ENCODE measurements at regions not wholly inside any gene's neighbourhood (a gene's known extent, or its start where the extent isn't known, plus 50 kb on each side); places are given as distances from the start of the nearest gene placed in this dataset.
A peak's percentile ranks its signal among the peaks of the same experiment; 100 is the strongest.

DNA sequence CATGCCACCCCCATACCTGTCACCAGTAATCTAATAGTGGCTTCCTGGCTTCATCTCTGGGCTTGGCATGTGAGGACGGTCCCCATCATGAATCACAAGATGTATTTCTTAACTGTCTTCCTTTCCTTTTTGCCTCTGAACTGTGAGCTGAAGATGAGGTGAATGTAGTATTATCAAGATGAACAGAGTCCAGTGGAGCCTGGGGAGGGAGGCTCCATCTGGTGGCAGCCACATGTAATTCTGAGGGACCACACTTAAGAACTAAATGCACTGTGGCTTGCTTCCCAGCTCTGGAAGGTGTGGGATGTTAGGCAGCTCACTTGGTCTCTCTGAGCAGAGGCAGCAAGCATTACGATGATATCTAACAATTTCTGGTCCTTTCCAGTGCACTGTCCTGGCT is 354.9 kb upstream of the ASIC2 start:
- Histone ChIP-seq H3K27me3 (ENCODE audit: control insufficient read depth in 3 of 3, insufficient read depth in 3 of 3, low read length in 2 of 3) (peaks cover 0 to 8% (median 0%) of the 10 kb centered on the region in 3 donors), H3K4me1 (ENCODE audit: control insufficient read depth in 5 of 5, insufficient read depth in 5 of 5, low read length in 5 of 5) (peaks cover 0 to 3% (median 0%) of the 10 kb centered on the region in 5 donors), H3K27ac (ENCODE audit: low read depth in 1 of 2, low read length in 1 of 2) (no peak overlapping the region), H3K9me3 (ENCODE audit: control insufficient read depth in 4 of 4, insufficient read depth in 3 of 4, low read length in 3 of 4) (peaks cover 0 to 2% (median 0%) of the 10 kb centered on the region in 4 donors), H3K4me3 (no peak overlapping the region), H3K9ac (ENCODE audit: insufficient read depth in 1 of 2, low read length in 2 of 2) (no peak overlapping the region), H3K36me3 (ENCODE audit: control insufficient read depth in 4 of 4, insufficient read depth in 4 of 4, low read length in 4 of 4) (no peaks in the 10 kb centered on the region)
- TF ChIP-seq, protein P1, sequence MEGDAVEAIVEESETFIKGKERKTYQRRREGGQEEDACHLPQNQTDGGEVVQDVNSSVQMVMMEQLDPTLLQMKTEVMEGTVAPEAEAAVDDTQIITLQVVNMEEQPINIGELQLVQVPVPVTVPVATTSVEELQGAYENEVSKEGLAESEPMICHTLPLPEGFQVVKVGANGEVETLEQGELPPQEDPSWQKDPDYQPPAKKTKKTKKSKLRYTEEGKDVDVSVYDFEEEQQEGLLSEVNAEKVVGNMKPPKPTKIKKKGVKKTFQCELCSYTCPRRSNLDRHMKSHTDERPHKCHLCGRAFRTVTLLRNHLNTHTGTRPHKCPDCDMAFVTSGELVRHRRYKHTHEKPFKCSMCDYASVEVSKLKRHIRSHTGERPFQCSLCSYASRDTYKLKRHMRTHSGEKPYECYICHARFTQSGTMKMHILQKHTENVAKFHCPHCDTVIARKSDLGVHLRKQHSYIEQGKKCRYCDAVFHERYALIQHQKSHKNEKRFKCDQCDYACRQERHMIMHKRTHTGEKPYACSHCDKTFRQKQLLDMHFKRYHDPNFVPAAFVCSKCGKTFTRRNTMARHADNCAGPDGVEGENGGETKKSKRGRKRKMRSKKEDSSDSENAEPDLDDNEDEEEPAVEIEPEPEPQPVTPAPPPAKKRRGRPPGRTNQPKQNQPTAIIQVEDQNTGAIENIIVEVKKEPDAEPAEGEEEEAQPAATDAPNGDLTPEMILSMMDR (IDR thresholded peaks at IDR 0.05; ENCODE audit: control extremely low read depth, extremely low read depth) = peak; percentile 18
- WGBS, 2 donors = 41 to 49% methylated on average over 2 of the region's 2 CpGs
- ATAC-seq (ENCODE audit: insufficient read depth, low FRiP score) (no peak), DNase-seq (peak; percentile 22 to 58 (median 28))

DNA sequence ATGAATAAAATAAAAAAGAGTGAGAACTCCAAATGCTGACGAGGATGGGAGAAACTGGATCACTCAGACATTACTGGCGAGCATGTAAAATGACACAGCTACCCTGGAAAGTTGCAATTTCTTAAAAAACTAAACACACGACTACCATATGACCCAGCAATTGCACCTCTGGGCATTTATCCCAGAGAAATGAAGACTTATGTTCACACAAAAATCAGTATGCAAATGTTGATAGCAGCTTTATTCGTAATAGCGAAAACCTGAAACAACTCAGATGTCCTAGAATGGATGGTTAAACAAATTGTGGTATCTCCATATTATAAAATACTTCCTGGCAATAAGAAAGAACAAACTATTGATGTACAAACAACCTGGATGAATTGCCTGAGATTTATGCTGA is 357.2 kb upstream of the ASIC2 start:
- Histone ChIP-seq H3K36me3 (ENCODE audit: control insufficient read depth in 4 of 4, insufficient read depth in 4 of 4, low read length in 4 of 4) (no peaks in the 10 kb centered on the region), H3K4me3 (no peak overlapping the region), H3K9ac (ENCODE audit: insufficient read depth in 1 of 2, low read length in 2 of 2) (no peak overlapping the region), H3K27ac (ENCODE audit: low read depth in 1 of 2, low read length in 1 of 2) (no peak overlapping the region), H3K4me1 (ENCODE audit: control insufficient read depth in 5 of 5, insufficient read depth in 5 of 5, low read length in 5 of 5) (peaks cover 0 to 3% (median 0%) of the 10 kb centered on the region in 5 donors), H3K9me3 (ENCODE audit: control insufficient read depth in 4 of 4, insufficient read depth in 3 of 4, low read length in 3 of 4) (peaks cover 0 to 2% (median 0%) of the 10 kb centered on the region in 4 donors), H3K27me3 (ENCODE audit: control insufficient read depth in 3 of 3, insufficient read depth in 3 of 3, low read length in 2 of 3) (peaks cover 0 to 8% (median 0%) of the 10 kb centered on the region in 3 donors)
- no peak for DNase-seq
- 78 to 89% methylated on average over 5 of the region's 5 CpGs for WGBS, 2 donors
- ATAC-seq (ENCODE audit: insufficient read depth, low FRiP score) = no peak
- TF ChIP-seq, protein P1 (IDR thresholded peaks at IDR 0.05; ENCODE audit: control extremely low read depth, extremely low read depth) = no peak

DNA sequence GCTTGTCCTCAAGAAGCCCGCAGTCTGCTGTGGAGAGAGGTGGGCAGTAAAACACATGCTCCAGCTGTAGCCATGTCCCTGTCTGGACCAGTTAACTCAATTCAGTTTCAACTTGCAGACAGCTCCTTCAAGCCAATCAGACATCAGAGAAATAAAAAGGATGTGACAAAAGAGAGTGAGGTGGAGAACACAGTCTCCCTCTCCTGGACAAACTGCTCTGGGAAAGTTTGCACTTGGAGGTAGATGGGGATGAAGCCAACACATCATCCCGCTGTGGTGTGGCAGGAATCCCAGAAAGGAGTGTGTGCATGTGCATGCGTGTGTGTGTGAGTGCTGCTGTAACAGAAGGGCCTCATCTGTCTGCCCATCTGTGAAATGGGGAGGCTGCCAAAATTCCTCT is 358.6 kb upstream of the ASIC2 start:
- no peak for ATAC-seq (ENCODE audit: insufficient read depth, low FRiP score)

More for the DNA sequence above, 358.6 kb upstream of the ASIC2 start:
- Histone ChIP-seq H3K9ac (ENCODE audit: insufficient read depth in 1 of 2, low read length in 2 of 2) (no peak overlapping the region), H3K36me3 (ENCODE audit: control insufficient read depth in 4 of 4, insufficient read depth in 4 of 4, low read length in 4 of 4) (no peaks in the 10 kb centered on the region), H3K4me3 (no peak overlapping the region), H3K27ac (ENCODE audit: low read depth in 1 of 2, low read length in 1 of 2) (no peak overlapping the region), H3K9me3 (ENCODE audit: control insufficient read depth in 4 of 4, insufficient read depth in 3 of 4, low read length in 3 of 4) (peaks cover 0 to 2% (median 0%) of the 10 kb centered on the region in 4 donors), H3K4me1 (ENCODE audit: control insufficient read depth in 5 of 5, insufficient read depth in 5 of 5, low read length in 5 of 5) (peaks cover 0 to 3% (median 0%) of the 10 kb centered on the region in 5 donors), H3K27me3 (ENCODE audit: control insufficient read depth in 3 of 3, insufficient read depth in 3 of 3, low read length in 2 of 3) (no peaks in the 10 kb centered on the region)
- 78 to 80% methylated on average over 3 of the region's 3 CpGs for WGBS, 2 donors
- no peak for DNase-seq
- TF ChIP-seq, protein P1 (IDR thresholded peaks at IDR 0.05; ENCODE audit: control extremely low read depth, extremely low read depth) = no peak

All from lung (tissue), 11 donors.